Stimulated activated effector memory CD8-positive, alpha-beta T cell treated with anti-CD3 and anti-CD28 coated beads, Interleukin-12 subunit alpha, Interleukin-12 subunit beta, amount 100 ng/mL, for 72 hours (primary cell): ENCODE measurements at regions not wholly inside any gene's neighbourhood (a gene's known extent, or its start where the extent isn't known, plus 50 kb on each side); places are given as distances from the start of the nearest gene placed in this dataset.
A peak's percentile ranks its signal among the peaks of the same experiment; 100 is the strongest.
"Not testable (repeated sequence)": the region's sequence is repeated elsewhere in the genome, so short reads cannot be mapped to it uniquely, and the experiment has no call there.

ENCODE experiments used
- ATAC-seq: fragments of 150-1000 bp; cut with Tn5 transposase; 2 replicates; pipeline ENCODE4 v1.10.0; 2021
- DNase-seq, 2 donors: peaks; one replicate each; pipeline ENCODE4 v3.0.0; 2021 to 2022; ENCODE audit warnings: low spot score in 2 of 2
- H3K27ac Mint-ChIP-seq: one replicate; pipeline ENCODE4 v1.8.0; 2022; ENCODE audit warnings: mild to moderate bottlenecking, mixed read lengths
- H3K36me3 Mint-ChIP-seq: one replicate; pipeline ENCODE4 v1.8.0; 2022; ENCODE audit warnings: mild to moderate bottlenecking, mixed read lengths
- H3K4me1 Mint-ChIP-seq: one replicate; pipeline ENCODE4 v1.8.0; 2022; ENCODE audit warnings: mixed read lengths
- H3K4me3 Mint-ChIP-seq: one replicate; pipeline ENCODE4 v1.8.0; 2022; ENCODE audit warnings: mild to moderate bottlenecking, mixed read lengths
- H3K9me3 Mint-ChIP-seq: one replicate; pipeline ENCODE4 v1.8.0; 2022; ENCODE audit warnings: mixed read lengths

DNA sequence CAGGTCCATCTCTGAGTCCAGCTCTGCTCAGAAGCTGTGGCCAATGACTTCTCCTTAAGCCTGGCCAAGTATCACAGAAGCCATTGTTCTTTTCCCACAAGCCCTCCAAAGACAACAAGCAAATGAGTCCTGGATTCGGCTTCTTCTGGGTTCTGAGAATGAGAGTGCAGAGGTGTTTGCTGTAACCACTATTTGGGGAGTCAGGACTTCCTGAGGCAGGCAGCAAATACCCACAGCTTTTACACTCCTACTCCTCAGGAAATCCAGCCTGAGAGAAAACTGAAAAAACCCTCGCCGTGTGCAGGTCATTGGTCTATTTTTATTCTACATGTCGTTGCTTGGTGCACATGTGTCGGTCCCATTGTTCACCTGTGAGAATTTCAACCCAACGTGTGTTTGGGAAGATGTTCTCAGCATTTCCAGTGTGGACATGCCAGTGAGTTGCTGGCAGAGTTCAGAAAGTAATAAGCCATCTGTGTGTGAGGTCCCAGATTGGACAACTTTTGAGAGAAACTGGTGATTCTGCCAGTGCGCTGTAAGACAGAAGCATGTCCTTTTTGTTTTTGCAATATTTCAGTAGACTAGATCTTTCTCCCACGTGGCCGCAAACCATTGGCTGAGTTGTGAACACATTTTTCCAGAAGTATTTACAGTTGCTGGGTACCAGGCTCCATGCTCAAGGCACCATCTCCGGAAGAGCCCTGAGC, 121.6 kb upstream of the LYZL2 start:
- Mint-ChIP-seq H3K4me1 (peaks cover 55% of the 10 kb centered on the region), H3K4me3 (peak overlapping the region; percentile 29), H3K36me3 (peaks cover 6% of the 10 kb centered on the region), H3K9me3 (no peaks in the 10 kb centered on the region), H3K27ac (peak overlapping the region; percentile 79)
- peak in 1 of 2 donors; percentile 54 for DNase-seq
- peak; percentile 52 for ATAC-seq

GRCh38 chr10:30749385-30749784, 119.8 kb upstream of the LYZL2 start:
- H3K4me3 Mint-ChIP-seq = peak overlapping the region; percentile 29
- DNase-seq (no peak), ATAC-seq (no peak)
- H3K36me3 Mint-ChIP-seq = peaks cover 6% of the 10 kb centered on the region
- H3K27ac Mint-ChIP-seq = peak overlapping the region; percentile 79
- peaks cover 55% of the 10 kb centered on the region for H3K4me1 Mint-ChIP-seq
- no peaks in the 10 kb centered on the region for H3K9me3 Mint-ChIP-seq

GRCh38 chr10:30748152-30748973, 118.8 kb upstream of the LYZL2 start:
- H3K4me1 Mint-ChIP-seq = peaks cover 55% of the 10 kb centered on the region
- H3K9me3 Mint-ChIP-seq = no peaks in the 10 kb centered on the region
- H3K36me3 Mint-ChIP-seq = peaks cover 6% of the 10 kb centered on the region
- peak overlapping the region; percentile 87 for H3K27ac Mint-ChIP-seq
- DNase-seq (no peak), ATAC-seq (no peak)
- H3K4me3 Mint-ChIP-seq = peak overlapping the region; percentile 55

- DNase-seq = peak in 1 of 2 donors; percentile 80
- peak; percentile 90 for ATAC-seq
- peaks cover 60% of the 10 kb centered on the region for H3K4me1 Mint-ChIP-seq
- no peaks in the 10 kb centered on the region for H3K9me3 Mint-ChIP-seq
- H3K36me3 Mint-ChIP-seq = peaks cover 6% of the 10 kb centered on the region
- H3K4me3 Mint-ChIP-seq = peak overlapping the region; percentile 55
- peak overlapping the region; percentile 87 for H3K27ac Mint-ChIP-seq
Measured at GRCh38 chr10:30747633-30748032, 118.1 kb upstream of the LYZL2 start.

DNA sequence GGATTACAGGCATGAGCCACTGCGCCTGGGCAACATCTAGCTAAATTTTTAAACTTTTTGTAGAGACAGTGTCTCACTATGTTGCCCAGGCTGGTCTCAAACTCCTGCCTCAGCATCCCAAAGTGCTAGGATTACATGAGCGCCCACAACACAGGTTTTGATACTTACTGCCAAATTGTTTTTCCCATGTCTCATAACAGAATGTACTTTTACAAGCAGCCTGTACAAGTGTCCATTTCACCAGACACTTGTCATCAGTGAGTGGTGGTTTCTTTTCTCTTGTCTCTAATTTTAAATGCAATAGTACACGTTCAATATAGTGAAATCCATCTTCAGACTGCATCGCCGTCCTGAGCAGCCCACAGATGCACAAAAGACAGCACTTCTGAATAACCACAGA, 116.4 kb upstream of the LYZL2 start:
- peaks cover 6% of the 10 kb centered on the region for H3K36me3 Mint-ChIP-seq
- H3K4me3 Mint-ChIP-seq = peak overlapping the region; percentile 55
- H3K27ac Mint-ChIP-seq = peak overlapping the region; percentile 87
- ATAC-seq = no peak
- no peak for DNase-seq
- H3K9me3 Mint-ChIP-seq = no peaks in the 10 kb centered on the region
- peaks cover 59% of the 10 kb centered on the region for H3K4me1 Mint-ChIP-seq

GRCh38 chr10:30744106-30744505, 114.6 kb upstream of the LYZL2 start:
- no peak overlapping the region for H3K4me3 Mint-ChIP-seq
- no peak overlapping the region for H3K27ac Mint-ChIP-seq
- ATAC-seq = no peak
- peaks cover 41% of the 10 kb centered on the region for H3K4me1 Mint-ChIP-seq
- no peak for DNase-seq
- H3K36me3 Mint-ChIP-seq = peaks cover 6% of the 10 kb centered on the region
- H3K9me3 Mint-ChIP-seq = no peaks in the 10 kb centered on the region

GRCh38 chr10:30743586-30743985, 114.0 kb upstream of the LYZL2 start:
- Mint-ChIP-seq H3K4me1 (peaks cover 37% of the 10 kb centered on the region), H3K4me3 (no peak overlapping the region), H3K36me3 (peaks cover 4% of the 10 kb centered on the region), H3K9me3 (no peaks in the 10 kb centered on the region), H3K27ac (no peak overlapping the region)
- ATAC-seq (no peak), DNase-seq (no peak)

- Mint-ChIP-seq H3K4me3 (peak overlapping the region; percentile 8), H3K36me3 (no peaks in the 10 kb centered on the region), H3K27ac (peak overlapping the region; percentile 55), H3K4me1 (peaks cover 36% of the 10 kb centered on the region), H3K9me3 (no peaks in the 10 kb centered on the region)
- DNase-seq (no peak), ATAC-seq (peak; percentile 64)
Measured at GRCh38 chr10:30742471-30742870, 112.9 kb upstream of the LYZL2 start.

- H3K27ac Mint-ChIP-seq, H3K36me3 Mint-ChIP-seq, DNase-seq, ATAC-seq, H3K9me3 Mint-ChIP-seq, H3K4me3 Mint-ChIP-seq: not testable (repeated sequence)
- H3K4me1 Mint-ChIP-seq = peaks cover 42% of the 10 kb centered on the region
Measured at GRCh38 chr10:30740774-30741173, 111.2 kb upstream of the LYZL2 start.

GRCh38 chr10:30738416-30738815, 108.9 kb upstream of the LYZL2 start:
- no peaks in the 10 kb centered on the region for H3K36me3 Mint-ChIP-seq

DNA sequence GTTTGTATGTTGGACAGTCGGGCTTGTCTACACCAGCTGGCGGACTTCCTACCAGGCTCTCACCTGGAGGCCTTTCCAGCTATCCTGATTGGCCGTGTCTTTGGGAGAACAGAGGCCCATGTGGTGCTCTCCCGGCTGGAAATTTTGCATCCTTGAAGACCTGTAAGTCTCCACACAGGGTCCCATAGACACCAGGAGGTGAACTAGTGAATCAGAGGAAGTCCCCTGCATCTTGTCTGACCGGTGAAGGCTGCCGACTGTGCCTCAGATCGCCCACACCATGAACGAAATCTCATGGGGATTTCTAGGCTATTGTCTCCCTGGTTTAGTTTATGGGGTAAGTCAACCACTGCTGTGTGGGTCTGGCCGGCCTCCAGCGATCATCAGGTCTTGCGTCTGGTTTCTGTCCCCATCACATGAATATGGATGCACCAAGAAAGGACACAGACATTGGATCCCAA, 108.4 kb upstream of the LYZL2 start:
- Mint-ChIP-seq H3K27ac (peak overlapping the region; percentile 94), H3K9me3 (no peaks in the 10 kb centered on the region)

More at GRCh38 chr10:30738416-30738815, 108.9 kb upstream of the LYZL2 start:
- ATAC-seq (no peak), DNase-seq (no peak)
- H3K9me3 Mint-ChIP-seq = no peaks in the 10 kb centered on the region
- peak overlapping the region; percentile 94 for H3K27ac Mint-ChIP-seq
- H3K4me1 Mint-ChIP-seq = peaks cover 47% of the 10 kb centered on the region
- H3K4me3 Mint-ChIP-seq = peak overlapping the region; percentile 60

GRCh38 chr10:30736685-30737232, 107.2 kb upstream of the LYZL2 start:
- Mint-ChIP-seq H3K36me3 (no peaks in the 10 kb centered on the region), H3K4me3 (peak overlapping the region; percentile 60), H3K9me3 (no peaks in the 10 kb centered on the region), H3K27ac (peak overlapping the region; percentile 94), H3K4me1 (peaks cover 34% of the 10 kb centered on the region)
- DNase-seq (peak in 1 of 2 donors; percentile 80), ATAC-seq (peak; percentile 95)

More for the DNA sequence above, 108.4 kb upstream of the LYZL2 start:
- Mint-ChIP-seq H3K36me3 (no peaks in the 10 kb centered on the region), H3K4me3 (peak overlapping the region; percentile 60), H3K4me1 (peaks cover 46% of the 10 kb centered on the region)
- peak; percentile 66 for ATAC-seq
- peak in 1 of 2 donors; percentile 67 for DNase-seq

DNA sequence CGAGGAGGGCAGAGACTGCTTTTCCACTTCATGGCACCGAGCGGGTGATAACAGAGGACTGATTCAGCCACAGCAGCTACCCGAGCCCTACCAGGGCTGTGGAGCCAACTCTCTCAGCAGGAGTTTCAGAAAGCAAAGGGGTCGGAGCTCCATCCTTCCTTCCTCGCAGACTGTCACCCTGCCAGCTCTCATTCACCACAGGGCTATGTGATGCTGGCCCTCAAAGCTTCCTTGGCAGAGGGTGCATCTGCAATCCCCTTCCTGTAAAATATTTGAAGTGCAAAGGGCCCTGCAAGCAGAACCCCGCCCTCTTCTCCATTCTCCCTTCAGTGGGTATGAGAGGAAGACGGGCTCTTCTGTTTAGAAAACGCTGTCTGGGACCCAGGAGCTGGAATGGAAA, 105.3 kb upstream of the LYZL2 start:
- ATAC-seq (no peak), DNase-seq (no peak)
- Mint-ChIP-seq H3K27ac (no peak overlapping the region), H3K4me1 (peaks cover 31% of the 10 kb centered on the region), H3K9me3 (no peaks in the 10 kb centered on the region), H3K4me3 (no peak overlapping the region), H3K36me3 (no peaks in the 10 kb centered on the region)

GRCh38 chr10:30732671-30733070, 103.1 kb upstream of the LYZL2 start:
- Mint-ChIP-seq H3K4me1 (peaks cover 23% of the 10 kb centered on the region), H3K9me3 (no peaks in the 10 kb centered on the region), H3K4me3 (no peak overlapping the region), H3K36me3 (no peaks in the 10 kb centered on the region), H3K27ac (peak overlapping the region; percentile 32)
- DNase-seq (no peak), ATAC-seq (no peak)

DNA sequence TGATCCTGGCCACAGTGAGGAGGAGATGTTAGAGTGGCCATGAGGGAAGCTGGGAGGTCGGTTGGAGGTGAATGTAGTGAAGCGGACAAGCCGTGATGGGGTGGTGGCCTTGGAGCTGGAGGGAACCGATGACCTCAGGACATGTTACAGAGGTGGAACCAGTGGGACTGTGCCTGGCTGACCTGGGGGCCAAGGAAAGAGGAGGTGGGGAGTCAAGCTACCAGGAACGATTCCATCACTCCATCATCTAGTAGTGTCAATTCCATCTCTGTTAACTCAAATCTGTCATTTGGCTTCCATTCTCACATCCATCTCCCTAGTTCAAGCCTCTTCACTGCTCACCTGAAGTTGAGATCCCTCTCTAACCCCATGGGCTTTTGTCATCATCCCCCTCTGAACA, 102.4 kb upstream of the LYZL2 start:
- Mint-ChIP-seq H3K27ac (peak overlapping the region; percentile 32), H3K4me1 (peaks cover 16% of the 10 kb centered on the region), H3K4me3 (no peak overlapping the region), H3K9me3 (no peaks in the 10 kb centered on the region), H3K36me3 (no peaks in the 10 kb centered on the region)
- ATAC-seq (no peak), DNase-seq (no peak)
